HUES48 (cell line): ENCODE measurements at regions not wholly inside any gene's neighbourhood (a gene's known extent, or its start where the extent isn't known, plus 50 kb on each side); places are given as distances from the start of the nearest gene placed in this dataset.

Experiments used
- H3K27ac ChIP-seq: one replicate; pipeline ENCODE4 v1.7.0; 2013; ENCODE audit warnings: low read depth, low read length, inconsistent platforms
- H3K27me3 ChIP-seq: 2 replicates; pipeline ENCODE4 v1.6.1; 2013; ENCODE audit warnings: mild to moderate bottlenecking, low read length; ENCODE audit not compliant: control insufficient read depth, insufficient read depth
- H3K36me3 ChIP-seq: 2 replicates; pipeline ENCODE4 v1.6.1; 2013; ENCODE audit warnings: low read length; ENCODE audit not compliant: control insufficient read depth, insufficient read depth
- H3K4me1 ChIP-seq: 2 replicates; pipeline ENCODE4 v1.6.1; 2013; ENCODE audit warnings: mild to moderate bottlenecking, low read length; ENCODE audit not compliant: control insufficient read depth, insufficient read depth
- H3K4me3 ChIP-seq: 2 replicates; pipeline ENCODE4 v1.5.1; 2013; ENCODE audit warnings: mild to moderate bottlenecking, low read depth, low read length
- H3K9ac ChIP-seq: 2 replicates; pipeline ENCODE4 v1.6.1; 2013; ENCODE audit warnings: mild to moderate bottlenecking, low read depth, low read length, moderate library complexity
- H3K9me3 ChIP-seq: 2 replicates; pipeline ENCODE4 v1.6.1; 2013; ENCODE audit warnings: low read length; ENCODE audit not compliant: control insufficient read depth, insufficient read depth

GRCh38 chr6:76351275-76351674 lies 278.8 kb upstream of the IMPG1 start:
- H3K27me3 ChIP-seq: no peaks in the 10 kb centered on the region
- H3K9me3 ChIP-seq: no peaks in the 10 kb centered on the region
- no peaks in the 10 kb centered on the region for H3K4me1 ChIP-seq
- H3K9ac ChIP-seq: no peak overlapping the region
- H3K4me3 ChIP-seq: no peak overlapping the region
- no peaks in the 10 kb centered on the region for H3K36me3 ChIP-seq
- no peak overlapping the region for H3K27ac ChIP-seq

GRCh38 chr6:76347539-76347938 lies 275.1 kb upstream of the IMPG1 start:
- Histone ChIP-seq H3K36me3 (no peaks in the 10 kb centered on the region), H3K9ac (no peak overlapping the region), H3K4me1 (no peaks in the 10 kb centered on the region), H3K4me3 (no peak overlapping the region), H3K27me3 (no peaks in the 10 kb centered on the region), H3K27ac (no peak overlapping the region), H3K9me3 (no peaks in the 10 kb centered on the region)

- Histone ChIP-seq H3K27ac (no peak overlapping the region), H3K9ac (no peak overlapping the region), H3K36me3 (no peaks in the 10 kb centered on the region), H3K27me3 (no peaks in the 10 kb centered on the region), H3K4me3 (no peak overlapping the region), H3K9me3 (no peaks in the 10 kb centered on the region), H3K4me1 (no peaks in the 10 kb centered on the region)
Observed at GRCh38 chr6:76342611-76343160, 270.2 kb upstream of the IMPG1 start.

- Histone ChIP-seq H3K27ac (no peak overlapping the region), H3K27me3 (no peaks in the 10 kb centered on the region), H3K9ac (no peak overlapping the region), H3K4me3 (no peak overlapping the region), H3K9me3 (no peaks in the 10 kb centered on the region), H3K4me1 (peaks cover 15% of the 10 kb centered on the region), H3K36me3 (no peaks in the 10 kb centered on the region)
Observed at GRCh38 chr6:76330031-76330430, 257.6 kb upstream of the IMPG1 start.

GRCh38 chr6:76326871-76327270 lies 254.4 kb upstream of the IMPG1 start:
- H3K27me3 ChIP-seq: no peaks in the 10 kb centered on the region
- H3K9ac ChIP-seq: no peak overlapping the region
- H3K27ac ChIP-seq: no peak overlapping the region
- H3K9me3 ChIP-seq: no peaks in the 10 kb centered on the region
- H3K4me1 ChIP-seq: peaks cover 15% of the 10 kb centered on the region
- H3K4me3 ChIP-seq: 0 out of 2 replicates have a peak overlapping the region, but pooled peaks have one; percentile 0
- no peaks in the 10 kb centered on the region for H3K36me3 ChIP-seq
